Ovary (tissue), 3 donors: ENCODE measurements at regions not wholly inside any gene's neighbourhood (a gene's known extent, or its start where the extent isn't known, plus 50 kb on each side); places are given as distances from the start of the nearest gene placed in this dataset.

ENCODE experiments used
- CTCF ChIP-seq, 3 donors: fragments of 450-650 bp in 2 of 3; fragments of 200-600 bp in 1 of 3; IDR thresholded peaks; one replicate each; pipeline versions ENCODE4 v1.5.1 to v1.8.0; 2016 to 2022; ENCODE audit warnings: antibody characterized with exemption in 3 of 3, mild to moderate bottlenecking in 1 of 3
- POLR2A ChIP-seq: fragments of 450-650 bp; IDR thresholded peaks from one replicate; pipeline ENCODE4 v1.6.1; 2017; ENCODE audit warnings: antibody characterized with exemption, mild to moderate bottlenecking, moderate library complexity
- donor health status: DM: no; HTN: no; CAD: no.

DNA sequence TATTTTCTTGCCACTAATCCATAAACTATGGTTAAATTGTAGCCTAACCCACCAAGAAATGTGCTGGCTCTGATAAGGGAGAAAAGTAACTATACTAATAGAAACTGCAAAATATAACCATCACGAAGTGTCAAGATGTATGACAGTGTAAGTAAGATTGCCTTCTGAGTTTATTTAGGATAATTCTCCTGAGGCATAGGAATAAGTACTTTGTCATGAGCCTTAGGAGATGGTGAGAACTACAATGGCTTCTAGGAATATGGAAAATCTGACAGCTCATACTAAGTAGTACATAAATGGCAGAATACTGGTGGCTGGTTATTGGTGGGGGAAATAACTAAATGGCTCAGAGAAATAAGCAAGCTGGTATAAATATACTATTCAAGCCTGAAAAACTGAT is 543.9 kb downstream of the PRR16 start:
- TF ChIP-seq CTCF (IDR thresholded peaks at IDR 0.05) (no peak), POLR2A (no peak)
